ENCODE measurements at regions not wholly inside any gene's neighbourhood (a gene's known extent, or its start where the extent isn't known, plus 50 kb on each side); places are given as distances from the start of the nearest gene placed in this dataset.
"Not testable (repeated sequence)": the region's sequence is repeated elsewhere in the genome, so short reads cannot be mapped to it uniquely, and the experiment has no call there.

DNA sequence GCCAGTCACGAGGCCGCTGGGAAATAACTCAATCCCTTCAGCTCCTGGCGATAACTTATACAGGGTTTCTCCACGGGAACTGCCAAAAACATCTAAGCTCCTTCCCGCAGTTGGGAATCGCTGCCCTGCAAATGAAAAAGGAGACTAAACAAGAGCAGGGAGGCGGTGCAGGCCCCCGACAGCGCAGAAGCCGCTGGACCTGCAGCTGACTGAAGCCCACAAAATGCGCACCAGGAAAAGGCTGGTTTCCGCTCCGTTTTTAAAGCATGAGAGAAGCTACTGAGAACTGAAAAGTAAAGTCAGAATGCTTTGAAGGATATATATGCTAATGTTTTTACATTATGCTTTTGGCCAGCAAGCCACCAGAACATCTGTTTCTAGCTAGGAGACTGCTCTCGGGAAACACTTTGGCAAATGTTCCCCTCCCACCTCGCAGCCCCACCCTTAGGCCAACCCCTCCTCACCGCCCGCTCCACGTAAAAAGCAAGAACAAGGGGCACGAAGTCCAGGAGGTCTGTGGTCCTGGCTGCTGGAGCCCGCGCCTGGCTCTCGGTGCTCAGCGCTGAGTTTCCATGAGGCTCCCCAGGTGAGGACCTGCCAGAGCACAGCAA, 90.5 kb downstream of the SOD2 start:
- DNase-seq: no peak
- in situ Hi-C loops (cut with MboI; ENCODE audit: low pct_unique_long_range_greater_than_20kb, low sequenced_read_pairs): no loop called here

DNA sequence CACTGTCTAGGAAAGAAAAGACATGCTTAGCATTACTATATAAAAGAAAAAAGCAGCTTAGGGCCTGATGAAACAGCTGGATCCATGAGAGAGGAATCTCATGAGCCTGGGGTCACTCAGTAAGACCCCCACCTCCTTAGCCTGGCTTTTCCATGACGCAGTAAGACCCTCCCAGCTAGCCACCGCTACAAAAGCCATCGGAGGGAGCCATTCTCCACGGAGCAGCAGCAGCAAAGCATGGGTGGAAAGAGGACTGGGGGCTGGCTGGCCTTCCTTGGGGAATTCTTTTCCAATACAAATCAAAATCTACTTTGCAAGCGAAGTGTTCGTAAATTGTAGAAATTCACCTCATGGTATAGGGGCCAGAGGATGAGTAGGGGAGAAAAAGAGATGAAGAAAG, 91.8 kb downstream of the SOD2 start:
- DNase-seq: no peak
- in situ Hi-C loops (cut with MboI; ENCODE audit: low pct_unique_long_range_greater_than_20kb, low sequenced_read_pairs): no loop called here

DNA sequence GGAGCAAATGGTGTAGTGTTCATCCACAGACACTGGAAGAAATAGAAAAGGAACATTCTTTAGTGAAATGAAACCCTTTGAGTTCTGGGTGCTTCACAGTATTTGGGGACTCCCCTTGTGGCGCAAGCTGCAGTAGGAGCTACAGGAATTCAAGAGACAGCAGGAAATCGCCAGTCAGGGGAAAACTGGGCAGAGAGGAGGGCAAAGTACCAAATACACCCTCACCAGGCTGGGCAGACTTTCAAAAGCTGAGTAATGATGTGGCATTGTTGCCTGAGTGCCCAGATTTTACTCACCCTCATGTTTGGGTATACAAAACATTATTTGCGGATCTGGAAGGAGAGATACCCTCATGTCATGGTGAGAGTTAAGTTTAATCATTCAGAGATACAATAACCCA, 97.9 kb downstream of the SOD2 start:
- no peak for DNase-seq
- in situ Hi-C loops (cut with MboI; ENCODE audit: low pct_unique_long_range_greater_than_20kb, low sequenced_read_pairs): no loop called here

DNA sequence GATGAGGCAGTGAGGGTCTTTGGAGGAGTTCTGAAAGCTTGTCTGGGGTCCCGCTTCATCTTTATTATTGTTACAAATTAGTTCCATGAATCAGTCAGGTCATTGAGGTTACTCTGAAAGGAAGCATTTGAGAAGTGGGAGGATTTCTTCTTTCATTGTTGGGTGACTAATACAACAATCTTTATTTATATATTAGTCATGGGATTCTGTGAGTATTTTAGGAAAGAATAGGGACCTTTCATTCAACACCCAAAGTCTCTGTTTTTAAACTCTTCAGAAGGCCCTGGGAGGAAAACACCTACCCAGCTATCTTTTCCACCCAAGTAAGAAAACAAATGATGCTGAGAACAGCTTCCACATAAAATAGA, 98.3 kb downstream of the SOD2 start:
- no peak for DNase-seq
- in situ Hi-C loops (cut with MboI; ENCODE audit: low pct_unique_long_range_greater_than_20kb, low sequenced_read_pairs): no loop called here

DNA sequence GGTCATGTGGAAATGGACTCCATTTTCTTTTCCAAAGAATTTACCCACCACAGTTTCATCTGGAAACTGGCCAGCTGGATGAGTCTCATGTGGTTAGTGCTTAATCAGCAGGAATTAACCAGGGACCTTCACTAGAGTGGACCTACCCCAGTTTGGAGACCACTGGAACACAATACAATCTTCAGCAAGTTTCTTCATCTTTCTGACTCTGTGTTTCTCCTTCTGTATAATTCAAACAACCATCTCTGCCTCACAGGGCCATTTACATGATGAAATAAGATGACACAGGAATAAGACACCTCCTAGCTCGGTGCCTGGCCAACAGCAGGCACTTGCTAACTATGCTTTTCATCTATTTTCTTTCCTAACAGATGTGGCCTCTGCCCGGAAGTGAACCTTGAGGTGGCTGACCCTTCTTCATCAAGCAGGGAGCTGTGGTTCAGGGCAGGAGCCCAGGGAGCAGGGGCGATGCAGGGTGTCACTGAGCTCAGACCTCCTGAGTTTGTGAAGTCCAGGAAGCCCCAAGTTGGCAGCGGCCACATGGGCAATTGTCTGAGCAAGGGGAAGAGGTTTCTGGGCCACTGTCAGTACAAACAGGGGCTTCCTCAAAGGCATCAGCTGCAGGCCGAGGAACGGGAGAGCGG, 98.8 kb downstream of the SOD2 start:
- in situ Hi-C loops (cut with MboI; ENCODE audit: low pct_unique_long_range_greater_than_20kb, low sequenced_read_pairs): no loop called here
- no peak for DNase-seq

DNA sequence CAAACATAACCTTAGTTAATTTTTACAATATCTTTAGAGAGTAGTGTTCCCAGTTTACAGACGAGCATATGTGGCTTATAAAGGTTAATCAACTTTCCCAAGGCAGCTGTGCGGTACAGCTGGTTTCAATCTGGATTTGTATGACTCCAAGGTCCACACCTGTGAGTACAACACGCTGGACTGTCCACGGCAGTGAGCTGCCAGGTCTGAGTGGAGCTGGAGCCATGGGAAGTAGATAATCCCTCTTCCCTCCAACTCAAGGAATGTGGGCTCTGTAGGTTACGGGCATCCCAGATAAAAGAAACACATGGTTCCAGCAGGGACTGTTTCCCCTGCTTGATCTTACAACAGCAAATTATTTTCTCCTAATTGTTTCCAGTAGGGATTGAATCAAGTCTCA, 102.2 kb downstream of the SOD2 start:
- no peak for DNase-seq
- in situ Hi-C loops (cut with MboI; ENCODE audit: low pct_unique_long_range_greater_than_20kb, low sequenced_read_pairs): no loop called here

DNA sequence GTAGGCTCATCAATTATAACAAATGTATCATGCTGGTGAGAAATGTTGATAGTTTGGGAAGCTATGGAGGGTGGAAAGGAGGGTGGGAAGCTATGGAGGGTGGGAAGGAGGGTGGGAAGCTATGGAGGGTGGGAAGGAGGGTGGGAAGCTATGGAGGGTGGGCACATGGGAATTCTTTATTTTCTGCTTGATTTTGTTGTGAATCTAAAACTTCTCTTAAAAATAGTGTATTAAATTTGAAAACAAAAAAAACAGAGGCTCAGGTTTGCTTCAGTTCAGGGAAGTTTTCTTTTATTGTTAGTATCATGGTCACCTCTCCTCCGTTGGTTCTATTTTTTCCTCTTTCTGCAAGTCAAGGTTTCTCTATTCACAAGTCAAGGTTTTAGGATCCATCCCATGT, 106.4 kb downstream of the SOD2 start:
- in situ Hi-C loops (cut with MboI; ENCODE audit: low pct_unique_long_range_greater_than_20kb, low sequenced_read_pairs): no loop called here
- no peak for DNase-seq

DNA sequence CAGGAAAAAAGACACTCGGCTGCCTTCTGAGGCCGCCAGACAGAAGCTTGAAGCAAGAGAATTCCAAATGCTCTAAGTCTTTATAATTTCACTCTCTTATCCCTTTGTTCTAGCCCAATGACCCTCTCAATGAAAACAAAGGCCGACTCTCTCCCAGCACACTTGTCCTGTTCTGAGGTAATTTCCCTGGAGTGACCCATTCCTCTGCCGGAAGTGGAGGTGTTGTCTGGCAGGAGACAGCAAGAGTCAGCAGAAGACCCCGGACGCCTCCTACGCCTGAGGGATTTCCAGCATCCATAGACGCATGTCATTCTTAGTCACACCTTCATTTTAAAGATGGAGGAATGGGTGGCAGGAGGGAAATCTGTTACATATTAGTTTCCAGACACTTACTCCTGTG, 110.3 kb downstream of the SOD2 start:
- in situ Hi-C loops (cut with MboI; ENCODE audit: low pct_unique_long_range_greater_than_20kb, low sequenced_read_pairs): no loop called here
- DNase-seq: no peak

DNA sequence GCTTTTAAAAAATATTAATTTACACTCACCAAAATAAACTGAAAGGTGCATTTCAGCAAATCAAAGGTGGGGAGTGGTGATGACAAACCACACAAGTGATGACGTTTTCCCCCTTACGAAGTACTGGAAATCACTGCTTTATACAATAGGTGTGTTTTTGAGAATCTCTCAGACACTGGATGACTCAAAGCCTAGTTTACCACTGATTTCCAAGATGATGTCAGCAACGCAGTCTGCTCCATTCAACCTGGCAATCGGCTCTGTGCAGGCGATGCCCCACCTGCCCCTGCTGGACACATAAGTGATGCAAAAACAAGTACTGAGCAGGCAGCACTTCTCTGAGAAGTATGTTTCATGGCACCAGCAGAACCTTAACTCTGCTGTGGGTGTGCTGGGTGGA, 114.4 kb downstream of the SOD2 start:
- in situ Hi-C loops (cut with MboI; ENCODE audit: low pct_unique_long_range_greater_than_20kb, low sequenced_read_pairs): no loop called here
- no peak for DNase-seq

DNA sequence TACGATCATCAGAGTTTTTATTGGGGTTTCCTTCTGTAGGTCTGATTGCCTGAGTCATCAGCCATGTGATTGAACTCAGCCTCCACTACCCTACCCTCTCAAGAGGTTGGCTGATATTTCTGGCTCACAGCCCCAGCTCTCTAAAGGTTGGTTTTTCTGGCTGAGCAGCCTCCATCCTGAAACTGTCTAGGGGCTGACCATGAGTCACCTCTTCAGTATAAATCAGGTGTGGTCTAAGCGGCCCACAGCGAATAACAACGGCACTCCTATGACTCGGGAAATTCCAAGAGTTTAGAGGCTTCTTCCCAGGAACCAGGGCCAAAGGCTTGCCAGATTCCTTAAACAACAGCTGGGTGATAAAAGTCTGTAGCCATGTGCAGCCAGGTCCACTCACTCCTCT, 115.5 kb downstream of the SOD2 start:
- in situ Hi-C loops (cut with MboI; ENCODE audit: low pct_unique_long_range_greater_than_20kb, low sequenced_read_pairs): no loop called here
- no peak for DNase-seq

DNA sequence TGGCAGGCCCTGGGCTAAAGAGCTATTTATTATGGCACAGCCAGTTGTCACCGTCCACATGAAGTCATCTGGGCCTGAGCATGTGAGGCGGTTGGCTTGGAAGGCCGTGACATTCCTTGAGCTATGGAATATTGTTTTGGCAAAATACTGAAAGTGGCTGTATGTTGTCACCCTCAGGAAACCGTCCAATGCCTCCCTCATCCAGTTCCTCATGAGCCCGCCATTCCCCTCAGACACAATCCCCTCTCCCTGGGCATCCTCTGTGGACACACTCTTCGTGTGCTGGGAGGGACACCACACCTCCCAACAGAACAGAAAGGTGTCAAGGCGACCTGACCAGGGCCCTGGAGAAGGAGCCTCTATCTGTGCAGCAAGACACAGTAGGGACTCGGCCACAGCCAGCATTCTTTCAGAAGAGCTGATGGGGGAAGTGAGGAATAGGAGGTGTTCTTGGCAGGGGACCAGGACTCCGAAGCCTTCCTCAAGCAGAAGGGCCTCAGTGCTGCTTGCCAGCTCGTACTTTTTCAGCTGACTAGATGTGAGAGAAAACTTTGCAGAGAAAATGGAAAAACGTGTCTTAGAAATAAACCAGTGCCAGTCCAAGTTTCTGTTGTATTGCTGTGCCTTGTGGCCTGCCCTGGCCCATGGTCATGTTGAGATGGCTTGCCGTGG, 120.5 kb downstream of the SOD2 start:
- in situ Hi-C loops (cut with MboI; ENCODE audit: low pct_unique_long_range_greater_than_20kb, low sequenced_read_pairs): no loop called here
- peak; percentile 1 for DNase-seq

DNA sequence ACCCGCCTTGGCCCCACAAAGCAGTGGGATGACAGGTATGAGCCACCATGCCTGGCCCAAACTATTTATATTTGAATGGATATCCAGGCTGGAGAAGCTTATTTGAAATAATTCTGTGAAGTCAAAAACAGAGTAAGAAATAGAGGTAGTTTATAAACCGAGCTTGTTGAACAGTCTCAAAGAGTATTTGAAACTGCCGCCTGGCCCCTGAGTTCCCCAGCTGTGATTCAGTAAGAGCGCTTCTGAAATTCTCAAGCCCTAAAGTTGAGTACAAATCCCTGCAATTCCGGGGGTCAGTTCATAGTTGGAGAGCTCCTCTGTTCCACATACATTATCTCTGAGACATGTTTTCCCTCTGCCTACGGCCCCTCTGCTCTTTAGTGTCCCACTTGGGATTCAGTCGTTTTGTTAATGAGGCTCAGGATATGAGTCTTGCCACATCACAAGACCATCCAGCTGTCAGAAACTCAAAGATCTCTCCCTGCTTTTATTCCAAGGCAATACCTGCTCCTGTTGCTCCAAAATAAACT, 127.8 kb downstream of the SOD2 start:
- DNase-seq: no peak
- in situ Hi-C loops (cut with MboI; ENCODE audit: low pct_unique_long_range_greater_than_20kb, low sequenced_read_pairs): no loop called here

DNA sequence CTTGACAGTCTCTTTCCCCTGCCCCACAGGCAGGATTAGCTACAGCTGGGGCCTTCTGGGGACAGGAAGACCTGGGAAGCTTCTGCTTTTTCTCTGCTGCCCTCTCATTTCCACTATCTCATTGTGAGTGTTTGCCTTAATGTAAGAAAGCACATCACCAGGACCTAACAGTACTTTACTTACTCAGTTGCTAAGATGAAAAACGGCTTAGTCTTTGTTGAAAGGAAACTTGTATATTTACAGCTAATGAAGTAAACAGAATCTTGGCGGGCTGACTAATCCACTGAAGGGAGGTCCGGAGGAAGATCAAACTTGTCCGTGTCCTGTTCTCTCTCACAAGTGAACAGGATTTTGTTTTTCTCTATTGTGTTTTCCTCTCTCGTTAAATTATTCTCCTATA, 128.6 kb downstream of the SOD2 start:
- DNase-seq: no peak
- in situ Hi-C loops (cut with MboI; ENCODE audit: low pct_unique_long_range_greater_than_20kb, low sequenced_read_pairs): no loop called here

DNA sequence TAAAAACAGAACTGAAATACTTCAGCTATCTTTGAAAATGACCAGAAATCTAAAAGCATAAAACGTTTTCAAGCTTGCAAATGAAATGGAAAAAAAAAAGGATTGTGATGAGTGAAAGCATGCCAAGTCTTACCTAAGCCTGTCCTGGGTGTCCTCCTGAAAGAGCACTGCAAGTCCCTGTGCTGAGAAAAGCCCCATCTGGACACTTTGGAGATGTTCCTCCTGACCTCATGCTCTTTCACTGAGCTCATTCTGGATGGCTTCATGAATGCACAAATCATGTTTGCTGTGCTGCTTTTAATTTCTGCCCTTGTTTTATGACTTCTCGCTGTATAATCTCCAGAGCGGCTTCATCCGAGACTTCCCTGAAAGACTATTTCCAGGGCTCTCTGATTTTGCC, 136.0 kb downstream of the SOD2 start:
- in situ Hi-C loops (cut with MboI; ENCODE audit: low pct_unique_long_range_greater_than_20kb, low sequenced_read_pairs): no loop called here
- DNase-seq: no peak

DNA sequence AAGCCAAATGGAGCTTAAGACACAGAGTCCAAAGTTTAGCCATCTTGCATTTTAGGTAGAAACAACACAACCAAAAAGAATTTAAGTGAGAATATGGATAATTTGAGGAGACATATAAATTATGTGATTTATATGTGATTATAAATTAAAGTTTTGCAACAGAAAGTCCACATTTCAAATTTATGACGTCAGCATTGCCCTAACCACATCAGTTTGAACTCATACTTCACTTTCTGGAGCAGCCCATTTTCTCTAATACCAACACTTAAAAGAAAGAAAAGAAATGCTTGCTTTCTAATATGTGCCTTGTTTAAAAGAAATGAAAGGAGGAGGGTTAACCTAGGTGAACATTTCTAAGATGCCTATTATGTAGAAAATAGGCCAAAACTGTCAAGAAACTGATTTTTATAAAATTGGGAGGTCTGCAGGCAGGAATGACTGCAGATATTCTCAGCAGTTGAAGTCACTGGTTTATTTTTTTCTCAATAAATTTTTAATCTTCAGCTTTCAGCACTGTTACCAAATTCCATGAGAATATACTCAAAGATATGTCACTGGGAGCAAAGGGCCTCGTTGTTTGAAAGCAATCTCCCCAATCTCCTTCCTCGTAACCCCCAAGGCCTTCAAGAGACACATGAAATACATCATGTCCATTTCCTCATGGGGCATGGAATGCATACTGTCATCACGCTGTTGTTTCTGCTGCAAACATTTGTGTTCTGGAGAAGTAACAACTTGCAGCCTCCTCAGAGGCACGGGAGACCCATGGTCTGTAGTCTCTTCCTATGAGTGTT, 137.8 kb downstream of the SOD2 start:
- in situ Hi-C loops (cut with MboI; ENCODE audit: low pct_unique_long_range_greater_than_20kb, low sequenced_read_pairs): no loop called here

DNA sequence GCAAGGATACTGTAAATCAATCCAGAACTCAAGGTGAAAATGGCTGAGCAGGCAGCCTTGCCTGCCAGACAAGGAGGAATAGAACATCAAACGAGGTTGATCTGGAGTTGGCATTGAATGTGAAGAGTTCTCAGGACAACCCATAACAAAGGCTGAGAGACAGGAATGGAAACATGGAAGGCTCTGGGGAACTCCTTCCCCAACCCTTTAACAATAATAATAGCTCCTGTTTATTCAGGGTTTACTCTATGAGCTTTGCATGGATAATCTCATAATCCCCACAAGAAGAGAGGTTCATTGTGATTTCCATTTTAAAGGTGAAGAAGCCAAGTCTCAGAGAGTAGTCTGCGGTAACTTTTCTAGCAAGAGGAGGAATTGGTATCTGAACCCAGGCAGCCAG, 151.7 kb downstream of the SOD2 start:
- no peak for DNase-seq
- in situ Hi-C loops (cut with MboI; ENCODE audit: low pct_unique_long_range_greater_than_20kb, low sequenced_read_pairs): no loop called here

More for the DNA sequence above, 137.8 kb downstream of the SOD2 start:
- no peak for DNase-seq

DNA sequence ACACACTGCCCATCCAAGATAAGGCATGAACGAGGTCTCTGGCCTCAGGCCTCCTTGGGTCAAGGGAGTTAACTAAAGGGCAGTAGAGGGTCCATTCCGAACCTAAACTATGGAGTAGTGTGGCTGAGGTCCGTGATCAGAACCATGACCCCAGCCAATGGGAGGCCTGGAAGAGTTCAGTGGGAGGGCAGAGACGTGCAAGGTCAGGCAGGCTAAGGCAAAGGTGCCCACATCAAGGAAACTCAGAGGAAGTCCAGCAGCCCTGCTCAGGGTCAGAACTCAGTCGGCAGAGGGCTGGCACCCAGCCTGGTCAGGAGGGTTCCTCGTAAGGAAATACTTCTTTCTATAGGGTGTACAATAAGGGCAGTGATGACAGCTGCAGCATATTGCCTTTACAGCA, 152.2 kb downstream of the SOD2 start:
- no peak for DNase-seq
- in situ Hi-C loops (cut with MboI; ENCODE audit: low pct_unique_long_range_greater_than_20kb, low sequenced_read_pairs): no loop called here

DNA sequence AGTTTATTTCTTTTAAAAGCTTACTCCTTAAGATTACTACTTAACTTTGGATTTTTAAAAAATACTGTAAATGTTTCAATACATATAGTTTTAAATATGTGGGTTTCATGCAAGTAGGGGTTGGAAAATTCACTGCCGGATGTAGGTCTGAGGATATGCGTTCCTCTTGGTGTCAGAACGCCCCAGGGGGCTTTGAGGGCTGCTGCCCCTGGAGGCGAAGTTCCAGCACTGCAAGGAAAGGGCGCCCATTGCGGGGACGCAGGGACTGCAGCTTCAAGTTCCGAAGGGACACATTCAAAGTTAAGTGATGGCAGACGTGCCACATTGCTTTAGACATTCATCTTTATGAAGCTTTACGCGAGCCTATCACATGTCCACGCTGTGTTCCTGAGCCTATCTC, 152.9 kb downstream of the SOD2 start:
- in situ Hi-C loops (cut with MboI; ENCODE audit: low pct_unique_long_range_greater_than_20kb, low sequenced_read_pairs): no loop called here
- DNase-seq: no peak

DNA sequence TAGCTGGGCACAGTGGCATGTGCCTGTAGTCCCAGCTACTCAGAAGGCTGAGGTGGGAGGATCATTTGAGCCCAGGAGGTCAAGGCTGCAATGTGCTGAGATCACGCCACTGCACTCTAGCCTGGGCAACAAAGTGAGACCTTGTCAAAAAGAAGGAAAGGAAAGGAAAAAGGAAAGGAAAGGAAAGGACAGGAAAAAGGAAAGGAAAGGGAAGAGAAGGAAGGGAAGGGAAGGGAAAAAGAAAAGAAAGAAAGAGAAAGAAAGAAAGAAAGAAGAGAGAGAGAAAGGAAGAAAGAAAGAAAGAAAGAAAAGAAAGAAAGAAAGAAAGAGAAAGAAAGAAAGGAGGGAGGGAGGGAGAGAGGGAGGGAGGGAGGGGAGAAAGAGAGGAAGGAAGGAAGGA, 155.0 kb downstream of the SOD2 start:
- DNase-seq; in situ Hi-C loops (cut with MboI; ENCODE audit: low pct_unique_long_range_greater_than_20kb, low sequenced_read_pairs): not testable (repeated sequence)

Data from KBM-7 (cell line).